ENCODE measurements at regions not wholly inside any gene's neighbourhood (a gene's known extent, or its start where the extent isn't known, plus 50 kb on each side); places are given as distances from the start of the nearest gene placed in this dataset.

GRCh38 chr4:11532138-11532537 is 103.4 kb upstream of the HS3ST1 start:
- TF ChIP-seq CTCF (IDR thresholded peaks at IDR 0.05; ENCODE audit: control extremely low read depth in 1 of 3, insufficient read depth in 1 of 3, low read depth in 1 of 3, low read length in 3 of 3) (no peak), KDM1A (IDR thresholded peaks at IDR 0.05; ENCODE audit: borderline replicate concordance, low read length) (no peak), SP1 (IDR thresholded peaks at IDR 0.05; ENCODE audit: low read depth, low read length) (no peak), ZNF274 (IDR thresholded peaks at IDR 0.05; ENCODE audit: borderline replicate concordance, extremely low read depth, low read length) (no peak), RAD21 (IDR thresholded peaks at IDR 0.05 in 1 of 2, conservative IDR thresholded peaks at IDR 0.05 in 1 of 2; ENCODE audit: low read depth in 2 of 2, low read length in 2 of 2) (no peak), E2F6 (IDR thresholded peaks at IDR 0.05) (no peak), EZH2 (IDR thresholded peaks at IDR 0.05; ENCODE audit: low read depth, low read length, severe bottlenecking) (no peak)
